IMR-90 (cell line): ENCODE measurements at regions not wholly inside any gene's neighbourhood (a gene's known extent, or its start where the extent isn't known, plus 50 kb on each side); places are given as distances from the start of the nearest gene placed in this dataset.

Source experiments
- CEBPB ChIP-seq: IDR thresholded peaks from 2 replicates; pipeline ENCODE4 v1.6.1; 2012; ENCODE audit warnings: low read depth, low read length, improper control_type of control experiment
- CHD1 ChIP-seq: IDR thresholded peaks from 2 replicates; pipeline ENCODE4 v1.6.1; 2012; ENCODE audit warnings: low read depth, low read length, improper control_type of control experiment
- CTCF ChIP-seq: conservative IDR thresholded peaks from 2 replicates; pipeline ENCODE4 v1.5.1; 2012; ENCODE audit warnings: mild to moderate bottlenecking, low read depth, low read length, improper control_type of control experiment
- ELK1 ChIP-seq: fragments of 150-350 bp; IDR thresholded peaks from 2 replicates; pipeline ENCODE4 v1.6.1; 2016; ENCODE audit warnings: low read depth, mild to moderate bottlenecking, low read length, moderate library complexity, borderline replicate concordance
- MXI1 ChIP-seq: IDR thresholded peaks from 2 replicates; pipeline ENCODE4 v1.6.1; 2012; ENCODE audit warnings: low read depth, mild to moderate bottlenecking, low read length, moderate library complexity, borderline replicate concordance
- NFE2L2 ChIP-seq: fragments of 150-350 bp; IDR thresholded peaks from 2 replicates; pipeline ENCODE4 v1.6.1; 2016; ENCODE audit warnings: low read depth, mild to moderate bottlenecking, low read length
- POLR2A ChIP-seq: IDR thresholded peaks from 2 replicates; pipeline ENCODE4 v1.6.1; 2012; ENCODE audit warnings: mild to moderate bottlenecking, low read depth, low read length
- RAD21 ChIP-seq: IDR thresholded peaks from 2 replicates; pipeline ENCODE4 v1.6.1; 2012; ENCODE audit warnings: low read length, improper control_type of control experiment
- RCOR1 ChIP-seq: IDR thresholded peaks from 2 replicates; pipeline ENCODE4 v1.6.1; 2012; ENCODE audit warnings: mild to moderate bottlenecking, low read length, improper control_type of control experiment; ENCODE audit not compliant: insufficient replicate concordance
- RFX5 ChIP-seq: IDR thresholded peaks from 2 replicates; pipeline ENCODE4 v1.8.0; 2012; ENCODE audit warnings: low read depth, mild to moderate bottlenecking, low read length, moderate library complexity
- SMC3 ChIP-seq: fragments of 150-350 bp; IDR thresholded peaks from 2 replicates; pipeline ENCODE4 v1.6.1; 2016; ENCODE audit warnings: low read depth, mild to moderate bottlenecking, antibody characterized with exemption, low read length, moderate library complexity
- USF2 ChIP-seq: fragments of 150-350 bp; IDR thresholded peaks from 2 replicates; pipeline ENCODE4 v1.6.1; 2017; ENCODE audit warnings: mild to moderate bottlenecking, antibody characterized with exemption, low read length, low read depth

- no peak for TF ChIP-seq CTCF
- no peak for TF ChIP-seq USF2
- TF ChIP-seq MXI1: no peak
- TF ChIP-seq CHD1: no peak
- TF ChIP-seq POLR2A: no peak
- TF ChIP-seq NFE2L2: no peak
- no peak for TF ChIP-seq RFX5
- no peak for TF ChIP-seq CEBPB
- TF ChIP-seq ELK1: no peak
- no peak for TF ChIP-seq RAD21
- TF ChIP-seq SMC3: no peak
- no peak for TF ChIP-seq RCOR1
These were observed 186.6 kb upstream of the FOXD3 start for GRCh38 chr1:63135801-63136200.
